HUES48 (cell line): ENCODE measurements at regions not wholly inside any gene's neighbourhood (a gene's known extent, or its start where the extent isn't known, plus 50 kb on each side); places are given as distances from the start of the nearest gene placed in this dataset.
"Not testable (repeated sequence)": the region's sequence is repeated elsewhere in the genome, so short reads cannot be mapped to it uniquely, and the experiment has no call there.

ENCODE experiments used
- H3K27ac ChIP-seq: one replicate; pipeline ENCODE4 v1.7.0; 2013; ENCODE audit warnings: low read depth, low read length, inconsistent platforms
- H3K27me3 ChIP-seq: 2 replicates; pipeline ENCODE4 v1.6.1; 2013; ENCODE audit warnings: mild to moderate bottlenecking, low read length; ENCODE audit not compliant: control insufficient read depth, insufficient read depth
- H3K36me3 ChIP-seq: 2 replicates; pipeline ENCODE4 v1.6.1; 2013; ENCODE audit warnings: low read length; ENCODE audit not compliant: control insufficient read depth, insufficient read depth
- H3K4me1 ChIP-seq: 2 replicates; pipeline ENCODE4 v1.6.1; 2013; ENCODE audit warnings: mild to moderate bottlenecking, low read length; ENCODE audit not compliant: control insufficient read depth, insufficient read depth
- H3K4me3 ChIP-seq: 2 replicates; pipeline ENCODE4 v1.5.1; 2013; ENCODE audit warnings: mild to moderate bottlenecking, low read depth, low read length
- H3K9ac ChIP-seq: 2 replicates; pipeline ENCODE4 v1.6.1; 2013; ENCODE audit warnings: mild to moderate bottlenecking, low read depth, low read length, moderate library complexity
- H3K9me3 ChIP-seq: 2 replicates; pipeline ENCODE4 v1.6.1; 2013; ENCODE audit warnings: low read length; ENCODE audit not compliant: control insufficient read depth, insufficient read depth

DNA sequence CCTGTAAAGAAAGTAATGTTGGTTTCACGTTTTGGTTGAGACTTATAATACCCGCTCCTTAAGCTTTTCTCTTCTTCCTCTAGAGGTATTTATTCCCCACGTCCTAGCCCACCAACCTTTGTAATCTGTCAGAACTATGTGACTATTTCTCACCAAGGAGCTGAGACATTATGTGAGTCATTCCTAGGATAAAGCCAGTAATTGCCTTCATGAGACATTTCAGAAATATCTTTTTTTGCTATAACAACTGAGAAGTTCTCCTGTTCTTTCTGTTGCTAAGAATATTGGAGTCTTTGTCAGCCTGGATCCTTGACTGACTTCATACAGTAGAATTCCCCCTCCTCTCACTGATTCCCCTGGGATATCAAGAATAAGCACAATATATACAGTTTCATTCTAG lies 1497.0 kb upstream of the TENM4 start:
- Histone ChIP-seq H3K4me3 (no peak overlapping the region), H3K27me3 (no peaks in the 10 kb centered on the region), H3K4me1 (peaks cover 7% of the 10 kb centered on the region; the same call in 1 of the 2 replicates), H3K9me3 (no peaks in the 10 kb centered on the region), H3K9ac (no peak overlapping the region), H3K36me3 (no peaks in the 10 kb centered on the region), H3K27ac (no peak overlapping the region)

DNA sequence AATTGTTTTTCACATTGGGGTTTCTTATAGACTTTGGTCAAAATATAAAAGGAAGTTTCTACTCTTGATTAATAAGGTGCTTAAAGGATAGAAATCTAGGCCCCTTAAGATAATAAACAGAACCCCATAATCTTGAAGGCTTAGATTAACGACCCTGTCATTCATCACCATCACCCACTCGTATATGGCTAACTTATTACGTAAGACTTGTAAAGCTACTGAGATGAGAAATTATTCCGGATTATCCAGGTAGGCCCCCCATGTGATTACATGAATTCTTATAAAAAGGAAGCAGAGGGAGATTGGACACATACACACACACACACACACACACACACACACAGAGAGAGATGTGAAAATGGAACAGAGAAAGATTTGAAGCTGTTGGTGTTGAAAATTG lies 1489.2 kb upstream of the TENM4 start:
- Histone ChIP-seq H3K9me3 (no peaks in the 10 kb centered on the region), H3K27ac (no peak overlapping the region), H3K9ac (no peak overlapping the region), H3K4me1 (peaks cover 7% of the 10 kb centered on the region; the same call in 1 of the 2 replicates), H3K36me3 (no peaks in the 10 kb centered on the region), H3K4me3 (no peak overlapping the region), H3K27me3 (no peaks in the 10 kb centered on the region)

DNA sequence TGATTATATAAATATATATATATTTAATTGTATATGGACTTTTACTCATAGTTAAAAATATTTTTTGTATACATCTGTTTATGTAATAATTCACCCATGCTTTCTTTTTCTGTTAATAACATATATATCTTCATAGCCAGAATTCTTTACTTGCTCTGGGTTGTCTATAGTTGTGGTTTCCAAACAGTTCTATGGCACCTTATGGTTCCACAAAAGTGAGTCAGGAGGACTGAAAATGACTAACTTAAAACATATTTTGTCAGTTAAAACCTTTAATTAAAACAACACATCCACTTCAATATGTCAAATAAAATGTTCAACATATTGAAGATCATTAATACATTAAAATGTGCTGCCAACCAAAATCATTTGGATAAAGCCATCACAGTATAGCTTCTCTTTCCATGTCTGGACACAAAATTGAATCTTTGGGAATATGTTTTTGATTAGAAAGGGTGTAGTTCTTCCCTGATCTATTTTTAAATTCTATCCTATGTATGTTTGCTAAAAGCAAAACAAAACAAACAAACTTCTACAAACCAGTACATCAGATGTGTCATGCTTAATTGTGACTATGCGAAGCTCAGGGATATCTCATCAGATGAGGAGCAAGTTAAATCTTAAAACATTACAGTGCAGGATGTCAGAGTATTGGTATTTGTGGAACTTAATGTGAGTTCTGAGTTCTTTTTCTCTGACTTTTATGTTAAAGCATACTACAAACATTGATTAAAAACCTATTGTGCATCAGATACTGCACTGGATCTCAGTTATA lies 1488.4 kb upstream of the TENM4 start:
- H3K9ac ChIP-seq, result no peak overlapping the region
- H3K4me1 ChIP-seq, result peaks cover 7% of the 10 kb centered on the region; the same call in 1 of the 2 replicates
- H3K4me3 ChIP-seq, result no peak overlapping the region
- H3K9me3 ChIP-seq, result no peaks in the 10 kb centered on the region
- H3K27ac ChIP-seq, result no peak overlapping the region
- H3K36me3 ChIP-seq, result no peaks in the 10 kb centered on the region
- no peaks in the 10 kb centered on the region for H3K27me3 ChIP-seq

DNA sequence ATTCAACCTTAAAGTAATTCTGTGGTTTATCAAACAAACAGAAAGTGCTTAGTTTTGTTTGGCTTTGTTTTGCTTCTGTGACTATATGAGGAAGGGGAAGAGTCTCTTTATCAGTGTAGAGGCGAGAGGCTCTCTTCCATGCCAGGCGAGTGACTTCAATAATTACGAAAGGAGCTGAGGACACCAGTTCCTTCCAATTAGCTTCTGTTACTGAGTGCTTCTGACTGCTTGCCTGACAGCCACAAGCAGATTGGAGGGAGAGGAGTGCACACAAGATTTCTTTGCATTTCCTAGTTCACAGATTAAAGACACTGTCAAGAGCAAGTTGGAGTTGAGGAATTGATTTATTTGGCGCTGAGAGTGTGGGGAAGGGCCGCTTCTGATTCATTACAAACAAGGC lies 1484.5 kb upstream of the TENM4 start:
- H3K9me3 ChIP-seq, result no peaks in the 10 kb centered on the region
- H3K4me1 ChIP-seq, result no peaks in the 10 kb centered on the region
- no peaks in the 10 kb centered on the region for H3K27me3 ChIP-seq
- H3K27ac ChIP-seq, result no peak overlapping the region
- no peak overlapping the region for H3K4me3 ChIP-seq
- H3K36me3 ChIP-seq, result no peaks in the 10 kb centered on the region
- H3K9ac ChIP-seq, result no peak overlapping the region

- not testable (repeated sequence) for H3K9ac ChIP-seq, H3K9me3 ChIP-seq, H3K4me1 ChIP-seq, H3K27me3 ChIP-seq, H3K27ac ChIP-seq, H3K4me3 ChIP-seq, H3K36me3 ChIP-seq
Observed at GRCh38 chr11:80921310-80921709, 1480.5 kb upstream of the TENM4 start.

- no peak overlapping the region for H3K4me3 ChIP-seq
- no peaks in the 10 kb centered on the region for H3K27me3 ChIP-seq
- H3K4me1 ChIP-seq, result peaks cover 11% of the 10 kb centered on the region
- H3K27ac ChIP-seq, result no peak overlapping the region
- no peaks in the 10 kb centered on the region for H3K9me3 ChIP-seq
- no peak overlapping the region for H3K9ac ChIP-seq
- no peaks in the 10 kb centered on the region for H3K36me3 ChIP-seq
Observed at GRCh38 chr11:80916173-80916798, 1475.5 kb upstream of the TENM4 start.

DNA sequence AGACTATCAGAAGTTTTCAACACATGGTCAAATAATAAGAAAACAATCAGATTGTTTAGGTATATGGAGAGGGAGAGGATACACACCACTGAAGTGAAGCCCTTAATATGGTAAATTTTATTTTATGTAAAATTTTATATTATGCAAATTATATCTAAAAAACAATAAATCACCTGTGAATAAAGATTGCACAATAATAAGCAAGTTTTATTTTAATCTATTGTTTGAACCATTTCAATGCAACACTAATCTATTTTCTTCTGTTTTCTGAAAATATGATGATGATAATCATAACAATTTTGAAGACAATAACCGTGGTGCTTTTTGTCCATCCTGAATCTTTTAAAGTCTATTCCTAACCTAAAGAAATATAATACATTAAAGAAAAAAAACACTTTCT lies 1473.5 kb upstream of the TENM4 start:
- H3K9me3 ChIP-seq, result no peaks in the 10 kb centered on the region
- no peak overlapping the region for H3K27ac ChIP-seq
- H3K27me3 ChIP-seq, result no peaks in the 10 kb centered on the region
- no peak overlapping the region for H3K4me3 ChIP-seq
- H3K4me1 ChIP-seq, result peaks cover 11% of the 10 kb centered on the region
- H3K9ac ChIP-seq, result no peak overlapping the region
- no peaks in the 10 kb centered on the region for H3K36me3 ChIP-seq

- peaks cover 11% of the 10 kb centered on the region for H3K4me1 ChIP-seq
- no peak overlapping the region for H3K4me3 ChIP-seq
- no peaks in the 10 kb centered on the region for H3K9me3 ChIP-seq
- H3K36me3 ChIP-seq, result no peaks in the 10 kb centered on the region
- no peak overlapping the region for H3K27ac ChIP-seq
- H3K27me3 ChIP-seq, result no peaks in the 10 kb centered on the region
- no peak overlapping the region for H3K9ac ChIP-seq
Observed at GRCh38 chr11:80911666-80912065, 1470.8 kb upstream of the TENM4 start.

DNA sequence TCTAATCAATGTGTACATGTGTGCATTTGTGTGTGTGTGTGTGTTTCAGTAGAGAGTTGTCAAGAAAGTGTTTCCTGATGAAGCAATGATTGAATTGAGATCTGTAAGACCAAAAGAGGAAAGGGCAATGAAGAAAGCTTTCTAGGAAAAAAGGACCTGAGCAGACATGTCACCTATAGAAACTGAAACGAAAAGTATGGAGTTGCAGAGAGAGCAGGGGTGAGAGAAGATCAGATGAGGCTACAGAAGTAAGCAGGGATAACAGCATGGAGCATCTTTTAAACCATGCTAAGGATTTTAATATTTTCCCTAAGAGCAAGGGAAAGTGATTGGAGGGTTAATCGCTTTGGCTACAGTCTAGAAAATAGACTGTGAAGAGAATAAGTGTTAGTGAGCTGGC lies 1459.4 kb upstream of the TENM4 start:
- Histone ChIP-seq H3K36me3 (no peaks in the 10 kb centered on the region), H3K4me3 (no peak overlapping the region), H3K4me1 (no peaks in the 10 kb centered on the region), H3K27me3 (no peaks in the 10 kb centered on the region), H3K27ac (no peak overlapping the region), H3K9ac (no peak overlapping the region), H3K9me3 (no peaks in the 10 kb centered on the region)

GRCh38 chr11:80899381-80899780 lies 1458.6 kb upstream of the TENM4 start:
- no peak overlapping the region for H3K4me3 ChIP-seq
- H3K36me3 ChIP-seq, result no peaks in the 10 kb centered on the region

DNA sequence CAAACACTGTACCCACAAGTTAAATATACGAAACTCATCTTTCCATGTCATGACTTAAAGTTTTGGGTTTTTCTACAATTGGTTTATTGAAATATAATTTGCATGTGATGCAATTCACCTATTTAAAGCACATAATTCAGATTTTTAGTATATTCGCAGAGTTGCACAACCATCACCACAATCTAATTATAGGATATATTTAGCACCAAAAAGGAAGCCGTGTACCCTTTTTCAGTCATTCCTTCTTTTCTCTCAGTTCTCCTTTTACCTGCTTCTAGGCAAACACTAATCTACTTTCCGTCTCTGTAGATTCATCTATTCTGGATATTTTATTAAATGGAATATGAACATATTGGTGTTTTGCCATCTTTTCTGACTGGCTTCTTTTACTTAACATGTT lies 1458.1 kb upstream of the TENM4 start:
- H3K36me3 ChIP-seq, result no peaks in the 10 kb centered on the region
- no peaks in the 10 kb centered on the region for H3K9me3 ChIP-seq
- H3K4me1 ChIP-seq, result no peaks in the 10 kb centered on the region
- H3K4me3 ChIP-seq, result no peak overlapping the region
- H3K27ac ChIP-seq, result no peak overlapping the region
- no peak overlapping the region for H3K9ac ChIP-seq
- no peaks in the 10 kb centered on the region for H3K27me3 ChIP-seq

More at GRCh38 chr11:80899381-80899780, 1458.6 kb upstream of the TENM4 start:
- Histone ChIP-seq H3K9ac (no peak overlapping the region), H3K9me3 (no peaks in the 10 kb centered on the region), H3K4me1 (no peaks in the 10 kb centered on the region), H3K27me3 (no peaks in the 10 kb centered on the region), H3K27ac (no peak overlapping the region)
